ENCODE measurements at regions not wholly inside any gene's neighbourhood (a gene's known extent, or its start where the extent isn't known, plus 50 kb on each side); places are given as distances from the start of the nearest gene placed in this dataset.
A peak's percentile ranks its signal among the peaks of the same experiment; 100 is the strongest.

GRCh38 chr9:86854898-86855523 is 92.3 kb downstream of the GAS1 start:
- WGBS (ENCODE audit: low lambda C conversion rate) = 21% methylated on average over 5 of the region's 5 CpGs
- peak overlapping the region; percentile 9; the same call in 1 of the 2 replicates for H3K4me2 ChIP-seq
- H3K9me3 ChIP-seq = no peaks in the 10 kb centered on the region
- no peaks in the 10 kb centered on the region for H3K27me3 ChIP-seq (ENCODE audit: insufficient read depth)
- no peaks in the 10 kb centered on the region for H3F3A ChIP-seq (replicated peaks; ENCODE audit: insufficient read depth)
- no peaks in the 10 kb centered on the region for H3K79me2 ChIP-seq (ENCODE audit: insufficient read depth)
- no peak overlapping the region for H3K9ac ChIP-seq
- H2AFZ ChIP-seq (ENCODE audit: low read depth) = peak overlapping the region; percentile 12; the same call in 1 of the 2 replicates
- POLR2A ChIA-PET = no interaction called here
- CTCF ChIA-PET = no interaction called here
- H4K20me1 ChIP-seq (ENCODE audit: insufficient read depth) = no peaks in the 10 kb centered on the region
- peak; percentile 56 for DNase-seq
- H3K27ac ChIP-seq (ENCODE audit: low read depth in 2 of 2, low read length in 1 of 2) = peak overlapping the region; percentile 34 to 45; a peak in 3 of 4 replicates
- H3K36me3 ChIP-seq (replicated peaks in 1 of 2; ENCODE audit: control insufficient read depth in 1 of 2, insufficient read depth in 2 of 2, low read length in 1 of 2) = no peaks in the 10 kb centered on the region
- no peak overlapping the region for H3K4me3 ChIP-seq (ENCODE audit: low read depth in 2 of 2, low read length in 1 of 2)
- H3K9me2 ChIP-seq = no peaks in the 10 kb centered on the region
- peaks cover 0 to 6% of the 10 kb centered on the region in 2 experiments; a peak in 2 of 4 replicates for H3K4me1 ChIP-seq (ENCODE audit: control insufficient read depth in 1 of 2, insufficient read depth in 2 of 2, low read depth in 1 of 2, low read length in 1 of 2)
- TF ChIP-seq RCOR1 (IDR thresholded peaks at IDR 0.05; ENCODE audit: low read length) (0 out of 2 replicates have a peak, but pooled peaks have one; percentile 23), TEAD4 (IDR thresholded peaks at IDR 0.05; ENCODE audit: borderline replicate concordance, insufficient read depth) (peak; percentile 63; the same call in 1 of the 2 replicates), SMC3 (IDR thresholded peaks at IDR 0.05; ENCODE audit: low read depth, low read length) (no peak), MEF2A (IDR thresholded peaks at IDR 0.05; ENCODE audit: borderline replicate concordance, low read depth) (no peak), JUND (IDR thresholded peaks at IDR 0.05) (peak; percentile 39; the same call in 1 of the 2 replicates), GABPA (IDR thresholded peaks at IDR 0.05; ENCODE audit: low read depth) (no peak), GATA2 (CRISPR knock-in tag; IDR thresholded peaks at IDR 0.05) (no peak), EP300 (IDR thresholded peaks at IDR 0.05; ENCODE audit: borderline replicate concordance in 1 of 2, low read depth in 1 of 2, low read length in 1 of 2) (peak in 1 of 2 experiments; percentile 72; a peak in 1 of 4 replicates), RAD21 (IDR thresholded peaks at IDR 0.05; ENCODE audit: low read length) (no peak), YY1 (IDR thresholded peaks at IDR 0.05; ENCODE audit: low read depth) (no peak), TCF12 (IDR thresholded peaks at IDR 0.05) (peak; percentile 82), RFX5 (IDR thresholded peaks at IDR 0.05; ENCODE audit: low read length) (no peak), SIN3A (IDR thresholded peaks at IDR 0.05; ENCODE audit: borderline replicate concordance, low read depth, low read length) (no peak), REST (IDR thresholded peaks at IDR 0.05; ENCODE audit: low read depth, low read length) (no peak), POLR2AphosphoS5 (IDR thresholded peaks at IDR 0.05; ENCODE audit: low read depth, low read length) (peak; percentile 38; the same call in 1 of the 2 replicates), NFIC (IDR thresholded peaks at IDR 0.05; ENCODE audit: borderline replicate concordance) (peak; percentile 72), EZH2phosphoT487 (IDR thresholded peaks at IDR 0.05; ENCODE audit: borderline replicate concordance, low read depth) (no peak), ELF1 (IDR thresholded peaks at IDR 0.05) (no peak), TAF1 (IDR thresholded peaks at IDR 0.05; ENCODE audit: borderline replicate concordance, low read depth, low read length) (no peak), NRF1 (IDR thresholded peaks at IDR 0.05; ENCODE audit: low read depth, low read length) (no peak), IRF3 (IDR thresholded peaks at IDR 0.05; ENCODE audit: low read depth, low read length) (no peak), USF2 (IDR thresholded peaks at IDR 0.05; ENCODE audit: borderline replicate concordance, low read depth, low read length) (no peak), FOSL2 (IDR thresholded peaks at IDR 0.05; ENCODE audit: borderline replicate concordance, low read depth) (peak; percentile 40; the same call in 1 of the 2 replicates)
- TF ChIP-seq, protein P1, sequence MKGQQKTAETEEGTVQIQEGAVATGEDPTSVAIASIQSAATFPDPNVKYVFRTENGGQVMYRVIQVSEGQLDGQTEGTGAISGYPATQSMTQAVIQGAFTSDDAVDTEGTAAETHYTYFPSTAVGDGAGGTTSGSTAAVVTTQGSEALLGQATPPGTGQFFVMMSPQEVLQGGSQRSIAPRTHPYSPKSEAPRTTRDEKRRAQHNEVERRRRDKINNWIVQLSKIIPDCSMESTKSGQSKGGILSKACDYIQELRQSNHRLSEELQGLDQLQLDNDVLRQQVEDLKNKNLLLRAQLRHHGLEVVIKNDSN (IDR thresholded peaks at IDR 0.05; ENCODE audit: borderline replicate concordance, low read depth) = peak; percentile 22; the same call in 1 of the 2 replicates
- TF ChIP-seq, protein P2, sequence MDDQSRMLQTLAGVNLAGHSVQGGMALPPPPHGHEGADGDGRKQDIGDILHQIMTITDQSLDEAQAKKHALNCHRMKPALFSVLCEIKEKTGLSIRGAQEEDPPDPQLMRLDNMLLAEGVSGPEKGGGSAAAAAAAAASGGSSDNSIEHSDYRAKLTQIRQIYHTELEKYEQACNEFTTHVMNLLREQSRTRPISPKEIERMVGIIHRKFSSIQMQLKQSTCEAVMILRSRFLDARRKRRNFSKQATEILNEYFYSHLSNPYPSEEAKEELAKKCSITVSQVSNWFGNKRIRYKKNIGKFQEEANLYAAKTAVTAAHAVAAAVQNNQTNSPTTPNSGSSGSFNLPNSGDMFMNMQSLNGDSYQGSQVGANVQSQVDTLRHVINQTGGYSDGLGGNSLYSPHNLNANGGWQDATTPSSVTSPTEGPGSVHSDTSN (IDR thresholded peaks at IDR 0.05) = peak; percentile 71

Measured in SK-N-SH (cell line).